ENCODE measurements at regions not wholly inside any gene's neighbourhood (a gene's known extent, or its start where the extent isn't known, plus 50 kb on each side); places are given as distances from the start of the nearest gene placed in this dataset.

DNA sequence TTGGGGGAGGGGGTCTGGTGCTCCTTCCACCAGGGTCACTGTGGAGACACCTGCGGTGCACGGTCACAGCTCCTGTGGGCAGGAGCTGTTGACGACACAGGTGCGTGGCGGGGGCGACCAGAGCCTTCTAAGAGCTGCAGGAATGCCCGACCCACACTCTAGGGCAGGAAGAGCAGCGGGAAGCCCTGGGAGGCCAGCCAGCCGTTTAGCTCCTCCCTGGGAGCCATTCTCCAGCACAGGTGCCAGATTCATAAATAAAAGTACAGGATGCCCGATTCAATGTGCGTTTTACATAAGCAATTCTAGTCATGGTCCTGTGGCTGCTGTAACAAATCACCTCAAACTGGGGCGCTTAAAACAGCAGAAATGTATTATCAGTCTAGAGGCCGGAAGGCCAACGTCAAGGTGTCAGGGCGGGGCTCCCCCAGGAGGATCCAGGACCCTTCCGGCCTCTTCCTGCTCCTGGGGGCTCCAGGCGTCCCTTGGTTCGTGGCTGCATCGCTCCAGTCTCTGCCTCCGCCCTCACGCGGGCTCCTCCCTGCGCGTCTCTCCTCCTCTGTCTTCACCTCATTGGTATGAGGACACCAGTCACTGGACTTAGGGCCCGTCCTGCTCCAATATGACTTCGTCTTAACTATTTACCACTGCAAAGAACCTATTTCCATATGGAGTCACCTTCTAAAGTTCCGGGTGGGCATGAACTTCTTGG is 155.4 kb downstream of the FOXL1 start:
- TF ChIP-seq, protein P1, sequence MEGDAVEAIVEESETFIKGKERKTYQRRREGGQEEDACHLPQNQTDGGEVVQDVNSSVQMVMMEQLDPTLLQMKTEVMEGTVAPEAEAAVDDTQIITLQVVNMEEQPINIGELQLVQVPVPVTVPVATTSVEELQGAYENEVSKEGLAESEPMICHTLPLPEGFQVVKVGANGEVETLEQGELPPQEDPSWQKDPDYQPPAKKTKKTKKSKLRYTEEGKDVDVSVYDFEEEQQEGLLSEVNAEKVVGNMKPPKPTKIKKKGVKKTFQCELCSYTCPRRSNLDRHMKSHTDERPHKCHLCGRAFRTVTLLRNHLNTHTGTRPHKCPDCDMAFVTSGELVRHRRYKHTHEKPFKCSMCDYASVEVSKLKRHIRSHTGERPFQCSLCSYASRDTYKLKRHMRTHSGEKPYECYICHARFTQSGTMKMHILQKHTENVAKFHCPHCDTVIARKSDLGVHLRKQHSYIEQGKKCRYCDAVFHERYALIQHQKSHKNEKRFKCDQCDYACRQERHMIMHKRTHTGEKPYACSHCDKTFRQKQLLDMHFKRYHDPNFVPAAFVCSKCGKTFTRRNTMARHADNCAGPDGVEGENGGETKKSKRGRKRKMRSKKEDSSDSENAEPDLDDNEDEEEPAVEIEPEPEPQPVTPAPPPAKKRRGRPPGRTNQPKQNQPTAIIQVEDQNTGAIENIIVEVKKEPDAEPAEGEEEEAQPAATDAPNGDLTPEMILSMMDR (conservative IDR thresholded peaks at IDR 0.05; ENCODE audit: low read length): no peak
- no peak for TF ChIP-seq EZH2phosphoT487 (IDR thresholded peaks at IDR 0.05; ENCODE audit: borderline replicate concordance, low read depth, low read length)

All from OCI-LY7 (cell line).